GM19468 (cell line): ENCODE measurements at regions not wholly inside any gene's neighbourhood (a gene's known extent, or its start where the extent isn't known, plus 50 kb on each side); places are given as distances from the start of the nearest gene placed in this dataset.
"Not testable (repeated sequence)": the region's sequence is repeated elsewhere in the genome, so short reads cannot be mapped to it uniquely, and the experiment has no call there.

ENCODE experiments used
- ATAC-seq: cut with Tn5 transposase; IDR thresholded peaks from one replicate; pipeline ENCODE4 v1.9.1; 2021; ENCODE audit warnings: mild to moderate bottlenecking, moderate library complexity, moderate number of reproducible peaks; ENCODE audit not compliant: unreplicated experiment; ENCODE audit errors: extremely low read depth

- ATAC-seq = not testable (repeated sequence)
Measured at GRCh38 chr2:201946746-201947145, 86.9 kb upstream of the FZD7 start.

DNA sequence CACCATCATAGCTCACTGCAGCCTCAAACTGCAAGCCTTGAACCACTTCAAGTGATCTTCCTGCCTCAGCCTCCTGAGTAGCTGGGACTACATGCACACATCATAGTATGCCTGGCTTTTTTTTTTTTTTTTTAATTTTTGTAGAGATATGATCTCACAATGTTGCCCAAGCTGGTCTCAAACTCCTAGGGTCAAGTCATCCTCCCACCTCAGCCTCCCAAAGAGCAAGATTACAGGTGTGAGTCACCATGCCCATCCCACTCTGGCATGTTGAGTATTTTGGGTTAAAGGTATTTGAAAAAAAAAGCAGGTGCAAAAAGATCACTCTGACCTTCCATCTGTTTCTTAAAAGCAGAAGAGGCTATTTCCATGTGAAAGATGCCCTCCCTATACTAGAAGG is 86.4 kb upstream of the FZD7 start:
- ATAC-seq = no peak

GRCh38 chr2:201949181-201949926 is 84.3 kb upstream of the FZD7 start:
- ATAC-seq = no peak

DNA sequence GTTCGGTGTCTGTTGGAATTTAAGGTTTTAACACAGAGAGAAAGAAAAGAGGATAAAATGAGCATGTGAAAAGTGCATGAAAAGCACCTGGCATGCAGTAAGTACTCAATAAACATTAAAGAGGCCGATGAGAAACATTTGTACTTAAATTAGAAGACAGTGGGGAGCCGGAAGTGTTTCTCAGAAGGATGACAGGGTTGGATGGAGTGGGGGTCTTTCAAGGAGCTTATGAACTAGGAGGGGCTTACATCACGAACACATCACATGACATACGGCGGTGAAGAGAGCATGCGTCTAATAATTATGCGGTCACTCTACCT is 83.8 kb upstream of the FZD7 start:
- no peak for ATAC-seq

GRCh38 chr2:201950606-201951005 is 83.0 kb upstream of the FZD7 start:
- ATAC-seq = no peak

GRCh38 chr2:201952187-201952586 is 81.5 kb upstream of the FZD7 start:
- no peak for ATAC-seq

DNA sequence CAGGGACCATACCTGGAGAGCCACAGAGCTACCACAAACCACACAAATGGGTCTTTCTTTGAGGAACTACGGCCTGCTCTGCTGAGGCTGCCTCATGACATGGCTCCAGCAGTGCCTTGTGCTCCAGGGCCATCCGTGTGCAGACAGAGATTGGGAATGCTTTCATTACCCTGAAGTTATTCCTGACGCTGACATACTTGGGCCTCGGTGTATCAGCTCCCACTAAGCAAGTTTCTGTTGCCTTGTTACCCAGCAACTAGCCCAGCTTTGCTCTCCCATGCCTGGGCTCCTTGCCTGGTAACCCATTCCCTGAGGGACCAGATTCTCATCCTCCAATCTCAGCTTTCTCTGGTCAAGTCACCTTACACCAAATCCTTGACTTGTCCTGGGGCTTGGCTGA is 80.3 kb upstream of the FZD7 start:
- ATAC-seq = no peak

GRCh38 chr2:201953880-201954279 is 79.8 kb upstream of the FZD7 start:
- no peak for ATAC-seq

GRCh38 chr2:201955231-201955630 is 78.4 kb upstream of the FZD7 start:
- no peak for ATAC-seq

- ATAC-seq = no peak
Measured at GRCh38 chr2:201955702-201956141, 77.9 kb upstream of the FZD7 start.

DNA sequence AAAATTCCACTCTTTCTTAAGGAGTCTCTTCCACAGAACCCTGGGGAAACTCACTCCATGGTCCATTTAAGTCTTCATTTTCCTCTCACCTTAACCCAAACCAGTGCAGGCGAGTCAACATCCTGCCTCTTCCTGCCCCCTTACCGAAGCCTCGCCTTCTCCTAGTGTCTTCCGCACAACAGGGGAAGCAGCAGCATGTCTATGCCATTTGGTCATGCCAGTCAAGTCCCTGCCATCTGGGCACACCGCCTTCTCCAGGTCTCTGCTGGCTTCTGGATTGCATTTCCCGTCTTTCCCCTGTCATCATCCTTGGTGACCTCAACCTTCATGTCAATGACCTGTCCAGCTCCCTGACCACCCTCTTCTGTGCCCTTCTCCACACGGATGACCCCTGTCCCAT is 77.3 kb upstream of the FZD7 start:
- ATAC-seq = no peak

DNA sequence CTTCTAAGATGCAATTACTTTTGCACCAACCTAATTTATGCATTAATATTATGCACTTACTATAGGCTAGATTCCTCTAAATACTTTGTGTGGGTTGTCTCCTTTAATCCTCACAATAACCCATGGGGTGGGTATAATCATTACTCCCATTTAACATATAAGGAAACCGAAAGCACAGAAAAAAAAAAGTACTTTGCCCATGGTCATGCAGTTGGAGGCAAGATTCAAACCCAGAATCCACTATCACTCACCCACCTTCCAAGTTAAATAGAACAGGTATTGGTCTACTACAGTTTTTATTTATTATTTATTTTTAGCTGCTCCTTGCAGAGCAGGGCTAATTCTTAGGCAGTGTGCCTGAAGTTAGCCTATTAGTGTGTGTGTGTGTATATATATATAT is 76.6 kb upstream of the FZD7 start:
- no peak for ATAC-seq

DNA sequence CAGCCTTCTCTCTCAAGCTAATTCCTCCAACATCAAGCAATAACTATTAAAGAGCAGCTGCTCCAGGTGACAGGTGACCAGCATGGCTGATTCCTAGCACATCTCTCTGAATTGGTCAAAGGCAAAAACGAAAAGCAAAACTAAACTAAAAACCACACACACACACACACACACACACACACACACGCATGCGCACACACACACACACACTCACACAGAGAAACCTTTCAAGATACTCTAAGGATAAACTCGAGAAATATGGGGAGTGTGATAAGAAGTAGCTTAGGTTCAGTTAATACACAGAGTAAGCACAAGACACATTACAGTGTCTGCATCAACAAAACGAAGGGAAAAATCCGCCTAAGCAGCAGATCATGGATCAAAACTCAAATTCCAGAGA is 74.5 kb upstream of the FZD7 start:
- no peak for ATAC-seq

- ATAC-seq = no peak
Measured at GRCh38 chr2:201959626-201960025, 74.0 kb upstream of the FZD7 start.

GRCh38 chr2:201960305-201960704 is 73.3 kb upstream of the FZD7 start:
- no peak for ATAC-seq

DNA sequence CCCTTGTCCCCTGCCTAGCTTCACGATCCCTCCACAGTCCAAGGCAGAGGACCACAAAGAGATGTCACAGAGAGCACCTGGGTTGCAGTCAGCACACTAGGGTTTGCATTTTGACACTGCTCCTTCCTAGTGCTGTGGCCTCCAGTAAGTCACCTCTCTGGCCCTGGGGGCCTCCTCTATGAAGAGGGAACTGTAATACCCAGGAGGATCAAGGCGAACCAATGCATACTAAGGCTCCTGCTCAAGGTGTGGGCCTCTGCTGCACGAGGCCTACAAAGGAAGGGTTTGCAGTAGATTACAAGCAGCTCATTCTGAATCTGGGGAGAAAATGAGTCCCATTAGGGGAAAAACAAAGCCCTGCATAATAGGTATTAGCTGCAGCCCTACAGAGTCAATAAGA is 72.3 kb upstream of the FZD7 start:
- no peak for ATAC-seq

- no peak for ATAC-seq
Measured at GRCh38 chr2:201962774-201963562, 70.7 kb upstream of the FZD7 start.

- ATAC-seq = no peak
Measured at GRCh38 chr2:201964011-201964410, 69.6 kb upstream of the FZD7 start.

- ATAC-seq = no peak
Measured at GRCh38 chr2:201964631-201965206, 68.9 kb upstream of the FZD7 start.

- ATAC-seq = no peak
Measured at GRCh38 chr2:201965550-201965949, 68.1 kb upstream of the FZD7 start.

GRCh38 chr2:201966691-201967438 is 66.8 kb upstream of the FZD7 start:
- no peak for ATAC-seq
